Endothelial cell of umbilical vein (primary cell): ENCODE measurements at regions not wholly inside any gene's neighbourhood (a gene's known extent, or its start where the extent isn't known, plus 50 kb on each side); places are given as distances from the start of the nearest gene placed in this dataset.
"Not testable (repeated sequence)": the region's sequence is repeated elsewhere in the genome, so short reads cannot be mapped to it uniquely, and the experiment has no call there.

Experiments
- BruUV-seq: library from RNA; stranded (reverse); fragments of 400-500 nt; replicated peaks from 2 replicates; lab custom pipeline; 2021; lab: Mats Ljungman, UMichigan
- CTCF ChIA-PET: fragments of 300-600, 350-600 bp; sonication (Branson Sonifier 250); formaldehyde crosslinking; loops from one replicate; lab custom pipeline; 2021; ENCODE audit warnings: antibody characterized with exemption, inconsistent platforms; lab: Charles Lee
- POLR2A ChIA-PET: fragments of 300-600, 350-600 bp; sonication (Branson Sonifier 250); formaldehyde crosslinking; loops from one replicate; lab custom pipeline; 2021; ENCODE audit warnings: antibody characterized with exemption, inconsistent platforms; lab: Charles Lee
- DNase-seq: peaks from one replicate; pipeline ENCODE4 v3.0.0-alpha.2; 2011; ENCODE audit warnings: low read depth, low spot score
- FAIRE-seq: peaks from 2 replicates; lab custom pipeline; 2011; peaks lifted over from hg19 to GRCh38; lab: Jason Lieb, UNC
- H2AFZ ChIP-seq: 2 replicates; pipeline ENCODE4 v1.6.0; 2012; ENCODE audit warnings: low read depth, low read length, control low read depth, inconsistent platforms
- H3K27ac ChIP-seq: 2 replicates; pipeline ENCODE4 v1.5.1; 2011; ENCODE audit warnings: low read depth, mild to moderate bottlenecking, control low read depth, low read length, moderate library complexity; ENCODE audit not compliant: insufficient read depth
- H3K27me3 ChIP-seq, 2 experiments: 2 replicates each; pipeline versions ENCODE4 v1.6.0 to v1.6.1; 2011; ENCODE audit warnings: low read length in 2 of 2, mixed read lengths in 1 of 2; ENCODE audit not compliant: control insufficient read depth in 2 of 2, insufficient read depth in 2 of 2
- H3K36me3 ChIP-seq, 2 experiments: 2 replicates in 1 of 2; 3 replicates in 1 of 2; pipeline ENCODE4 v1.5.1; 2011; ENCODE audit warnings: low read length in 2 of 2, mild to moderate bottlenecking in 1 of 2, moderate library complexity in 1 of 2; ENCODE audit not compliant: control insufficient read depth in 2 of 2, insufficient read depth in 2 of 2; ENCODE audit errors: extremely low read depth in 1 of 2
- H3K4me1 ChIP-seq: 3 replicates; pipeline ENCODE4 v1.5.1; 2011; ENCODE audit warnings: mild to moderate bottlenecking, low read length; ENCODE audit not compliant: control insufficient read depth, insufficient read depth; ENCODE audit errors: extremely low read depth
- H3K4me2 ChIP-seq: 2 replicates; pipeline ENCODE4 v1.6.1; 2011; ENCODE audit warnings: low read length, control low read depth, mixed read lengths; ENCODE audit not compliant: insufficient read depth
- H3K4me3 ChIP-seq, 3 experiments: fragments of 200-600 bp in 1 of 3; sonication (generic), shearing (Covaris generic) in 1 of 3; replicated peaks in 1 of 3; 2 replicates each; pipeline ENCODE4 v1.5.1; 2011 to 2016; ENCODE audit warnings: control low read depth in 3 of 3, low read length in 3 of 3, mild to moderate bottlenecking in 2 of 3, inconsistent platforms in 1 of 3, low read depth in 1 of 3, moderate library complexity in 1 of 3; ENCODE audit not compliant: insufficient read depth in 1 of 3
- H3K79me2 ChIP-seq: 2 replicates; pipeline ENCODE4 v1.6.0; 2012; ENCODE audit warnings: low read length, inconsistent platforms; ENCODE audit not compliant: control insufficient read depth, insufficient read depth
- H3K9ac ChIP-seq: replicated peaks from 2 replicates; pipeline ENCODE3; 2011; ENCODE audit warnings: low read length, control low read depth; ENCODE audit not compliant: insufficient read depth; ENCODE audit errors: extremely low read depth
- H3K9me1 ChIP-seq: replicated peaks from 3 replicates; pipeline ENCODE4 v1.6.0; 2011; ENCODE audit warnings: mild to moderate bottlenecking, low read length; ENCODE audit not compliant: control insufficient read depth, insufficient read depth; ENCODE audit errors: extremely low read depth
- H3K9me3 ChIP-seq: replicated peaks from 2 replicates; pipeline ENCODE4 v1.5.1; 2012; ENCODE audit warnings: low read length, inconsistent platforms; ENCODE audit not compliant: control insufficient read depth, insufficient read depth
- H4K20me1 ChIP-seq: replicated peaks from 2 replicates; pipeline ENCODE3; 2011; ENCODE audit warnings: mild to moderate bottlenecking, low read length; ENCODE audit not compliant: control insufficient read depth, insufficient read depth; ENCODE audit errors: extremely low read depth
- CTCF ChIP-seq, 2 donors: IDR thresholded peaks; 1 replicate in 1 of 2; 2 replicates in 1 of 2; pipeline ENCODE4 v1.5.1; 2011; ENCODE audit warnings: low read length in 2 of 2, mild to moderate bottlenecking in 2 of 2, moderate library complexity in 2 of 2, control low read depth in 1 of 2, inconsistent platforms in 1 of 2, low read depth in 1 of 2; ENCODE audit not compliant: insufficient read depth in 1 of 2; ENCODE audit errors: extremely low read depth in 1 of 2
- EZH2 ChIP-seq: IDR thresholded peaks from 2 replicates; pipeline ENCODE4 v1.6.1; 2012; ENCODE audit warnings: borderline replicate concordance, low read depth, mild to moderate bottlenecking, moderate library complexity, low read length, inconsistent platforms; ENCODE audit not compliant: severe bottlenecking
- FOS ChIP-seq: IDR thresholded peaks from 2 replicates; pipeline ENCODE4 v1.6.1; 2011; ENCODE audit warnings: mild to moderate bottlenecking, low read length, moderate library complexity, borderline replicate concordance; ENCODE audit not compliant: insufficient read depth
- GATA2 ChIP-seq: IDR thresholded peaks from 2 replicates; pipeline ENCODE4 v1.7.0; 2011; ENCODE audit warnings: low read depth, mild to moderate bottlenecking, moderate library complexity, mixed read lengths, low read length; ENCODE audit not compliant: insufficient read length, insufficient read depth
- JUN ChIP-seq: IDR thresholded peaks from 2 replicates; pipeline ENCODE4 v1.6.1; 2011; ENCODE audit warnings: borderline replicate concordance, low read depth; ENCODE audit not compliant: insufficient read length, insufficient read depth
- MYC ChIP-seq: IDR thresholded peaks from one replicate; pipeline ENCODE4 v1.6.1; 2011; ENCODE audit warnings: mild to moderate bottlenecking, low read depth, low read length
- POLR2A ChIP-seq: IDR thresholded peaks from 2 replicates; pipeline ENCODE4 v1.6.1; 2012; ENCODE audit warnings: low read depth, mild to moderate bottlenecking, control low read depth, low read length
- POLR2AphosphoS5 ChIP-seq: IDR thresholded peaks from 2 replicates; pipeline ENCODE4 v1.6.1; 2012; ENCODE audit warnings: low read depth, mild to moderate bottlenecking, control low read depth, low read length, moderate library complexity; ENCODE audit not compliant: insufficient read depth
- dilution Hi-C: fragments of 300-500 bp; cut with MboI; formaldehyde crosslinking; loops from one replicate; pipeline ENCODE4 v1.15.0; 2019; ENCODE audit warnings: low sequenced_read_pairs; ENCODE audit not compliant: extremely low pct_ligation_motif_present
- intact Hi-C: fragments of 100-400 bp; cut with micrococcal nuclease; formaldehyde crosslinking; loops from one replicate; pipeline ENCODE4 v1.10.0; 2022
- TF ChIP-seq, protein P1 (sequence below): IDR thresholded peaks from 2 replicates; pipeline ENCODE4 v1.6.1; 2011; ENCODE audit not compliant: insufficient read depth, insufficient read length

DNA sequence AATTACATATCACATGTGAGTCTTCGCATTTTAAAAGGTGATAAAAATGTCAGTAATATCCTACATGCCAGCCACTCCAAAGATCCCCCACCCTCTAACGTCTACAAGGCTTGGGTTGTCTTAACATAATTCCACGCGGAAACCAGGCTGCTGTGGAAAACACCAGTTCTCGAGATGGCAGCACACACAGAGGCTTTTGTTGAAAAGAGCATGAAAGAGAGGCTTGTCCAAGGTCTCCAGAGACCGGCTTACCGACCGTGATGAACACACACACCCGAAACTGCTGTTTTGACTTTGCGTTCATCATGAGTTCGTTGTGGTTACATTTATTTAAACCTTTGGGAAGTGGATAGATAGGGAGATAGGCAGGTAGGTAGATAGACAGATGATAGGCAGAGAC is 87.9 kb downstream of the CRLF2 start:
- H3K4me2 ChIP-seq: no peak overlapping the region
- ChIA-PET POLR2A (no interaction called here), CTCF (no interaction called here)
- DNase-seq (no peak), FAIRE-seq (no peak)
- TF ChIP-seq FOS (no peak), CTCF (IDR thresholded peaks at IDR 0.05; ENCODE audit: extremely low read depth in 1 of 2, insufficient read depth in 1 of 2, low read depth in 1 of 2, low read length in 2 of 2) (no peak), MYC (no peak), EZH2 (no peak), GATA2 (no peak), POLR2A (no peak), POLR2AphosphoS5 (no peak), JUN (no peak)
- TF ChIP-seq, protein P1, sequence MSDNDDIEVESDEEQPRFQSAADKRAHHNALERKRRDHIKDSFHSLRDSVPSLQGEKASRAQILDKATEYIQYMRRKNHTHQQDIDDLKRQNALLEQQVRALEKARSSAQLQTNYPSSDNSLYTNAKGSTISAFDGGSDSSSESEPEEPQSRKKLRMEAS: no peak
- no peaks in the 10 kb centered on the region for H3K79me2 ChIP-seq
- H3K9me1 ChIP-seq: no peaks in the 10 kb centered on the region
- H3K4me3 ChIP-seq: no peak overlapping the region
- no TSS peak for BruUV-seq
- no peaks in the 10 kb centered on the region for H3K36me3 ChIP-seq
- H4K20me1 ChIP-seq: no peaks in the 10 kb centered on the region
- no peak overlapping the region for H2AFZ ChIP-seq
- intact Hi-C loops: no loop called here
- H3K9ac ChIP-seq: no peak overlapping the region
- peaks cover 2% of the 10 kb centered on the region for H3K9me3 ChIP-seq
- dilution Hi-C loops: no loop called here
- H3K4me1 ChIP-seq: no peaks in the 10 kb centered on the region
- no peaks in the 10 kb centered on the region for H3K27me3 ChIP-seq
- H3K27ac ChIP-seq: no peak overlapping the region

DNA sequence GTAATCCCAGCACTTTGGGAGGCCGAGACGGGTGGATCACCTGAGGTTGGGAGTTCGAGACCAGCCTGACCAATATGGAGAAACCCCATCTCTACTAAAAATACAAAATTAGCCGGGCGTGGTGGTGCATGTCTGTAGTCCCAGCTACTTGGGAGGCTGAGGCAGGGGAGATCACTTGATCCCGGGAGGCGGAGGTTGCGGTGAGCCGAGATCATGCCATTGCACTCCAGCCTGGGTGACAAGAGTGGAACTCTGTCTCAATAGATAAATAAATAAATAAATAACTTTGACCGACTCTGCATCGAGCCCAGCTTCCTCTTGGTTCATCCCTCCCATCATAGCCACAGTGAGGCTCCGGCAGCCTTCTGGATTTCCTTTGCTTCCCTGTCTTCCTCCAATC is 89.6 kb downstream of the CRLF2 start:
- intact Hi-C loops, H2AFZ ChIP-seq, H3K79me2 ChIP-seq, H3K9me1 ChIP-seq, H3K27ac ChIP-seq, H3K4me2 ChIP-seq, BruUV-seq, H3K4me3 ChIP-seq, dilution Hi-C loops, DNase-seq, H3K9ac ChIP-seq, H4K20me1 ChIP-seq, FAIRE-seq, H3K36me3 ChIP-seq, CTCF ChIA-PET, POLR2A ChIA-PET, H3K4me1 ChIP-seq, H3K9me3 ChIP-seq, H3K27me3 ChIP-seq: not testable (repeated sequence)
